ENCODE measurements at regions not wholly inside any gene's neighbourhood (a gene's known extent, or its start where the extent isn't known, plus 50 kb on each side); places are given as distances from the start of the nearest gene placed in this dataset.
A peak's percentile ranks its signal among the peaks of the same experiment; 100 is the strongest.

DNA sequence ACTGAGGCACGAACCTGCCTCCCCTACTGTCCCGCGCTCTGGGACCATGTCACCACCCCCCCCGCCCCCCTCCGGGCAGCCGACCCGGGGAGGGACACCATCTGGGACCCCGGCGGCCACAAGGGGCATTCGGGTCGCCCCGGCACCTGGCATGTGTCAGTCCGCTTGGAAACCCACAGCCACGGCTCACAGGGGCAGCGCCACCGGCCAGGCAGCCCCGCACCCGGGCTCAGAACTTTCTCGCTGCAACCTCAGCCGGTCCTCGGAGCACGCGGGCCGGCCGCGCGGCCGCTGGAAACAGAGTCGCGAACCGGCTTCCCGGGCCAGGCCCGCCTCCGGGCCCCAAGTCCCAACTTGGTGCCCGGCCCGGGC is 159.9 kb upstream of the GRK3 start:
- ATAC-seq (ENCODE audit: low read depth) (peak; percentile 6), DNase-seq (no peak)
- H3K23ac ChIP-seq (ENCODE audit: low read depth, low read length), result peak overlapping the region; percentile 49; the same call in 1 of the 2 replicates
- intact Hi-C loops (cut with micrococcal nuclease) (no loop called here), dilution Hi-C loops (cut with HindIII; ENCODE audit: low sequenced_read_pairs, unreplicated experiment) (no loop called here), in situ Hi-C loops (cut with MboI; ENCODE audit: low sequenced_read_pairs) (no loop called here)
- no peaks in the 10 kb centered on the region for H3K9me3 ChIP-seq (ENCODE audit: control insufficient read depth, insufficient read depth, low read length)
- H2BK15ac ChIP-seq (ENCODE audit: low read depth, low read length), result no peak overlapping the region
- peak overlapping the region; percentile 97 for H2AFZ ChIP-seq (replicated peaks; ENCODE audit: low read length, poor library complexity)
- TF ChIP-seq RFX5 (IDR thresholded peaks at IDR 0.05; ENCODE audit: low read depth, low read length) (no peak), CEBPB (IDR thresholded peaks at IDR 0.05; ENCODE audit: low read depth, low read length) (no peak), MAFK (IDR thresholded peaks at IDR 0.05; ENCODE audit: low read depth, low read length) (no peak), BHLHE40 (IDR thresholded peaks at IDR 0.05; ENCODE audit: low read depth, low read length) (no peak), NFE2L2 (IDR thresholded peaks at IDR 0.05; ENCODE audit: low read depth, low read length) (no peak), CHD1 (IDR thresholded peaks at IDR 0.05; ENCODE audit: low read depth, low read length) (0 out of 2 replicates have a peak, but pooled peaks have one; percentile 36), SMC3 (IDR thresholded peaks at IDR 0.05; ENCODE audit: low read depth, low read length) (no peak)
- TF ChIP-seq, protein P1, sequence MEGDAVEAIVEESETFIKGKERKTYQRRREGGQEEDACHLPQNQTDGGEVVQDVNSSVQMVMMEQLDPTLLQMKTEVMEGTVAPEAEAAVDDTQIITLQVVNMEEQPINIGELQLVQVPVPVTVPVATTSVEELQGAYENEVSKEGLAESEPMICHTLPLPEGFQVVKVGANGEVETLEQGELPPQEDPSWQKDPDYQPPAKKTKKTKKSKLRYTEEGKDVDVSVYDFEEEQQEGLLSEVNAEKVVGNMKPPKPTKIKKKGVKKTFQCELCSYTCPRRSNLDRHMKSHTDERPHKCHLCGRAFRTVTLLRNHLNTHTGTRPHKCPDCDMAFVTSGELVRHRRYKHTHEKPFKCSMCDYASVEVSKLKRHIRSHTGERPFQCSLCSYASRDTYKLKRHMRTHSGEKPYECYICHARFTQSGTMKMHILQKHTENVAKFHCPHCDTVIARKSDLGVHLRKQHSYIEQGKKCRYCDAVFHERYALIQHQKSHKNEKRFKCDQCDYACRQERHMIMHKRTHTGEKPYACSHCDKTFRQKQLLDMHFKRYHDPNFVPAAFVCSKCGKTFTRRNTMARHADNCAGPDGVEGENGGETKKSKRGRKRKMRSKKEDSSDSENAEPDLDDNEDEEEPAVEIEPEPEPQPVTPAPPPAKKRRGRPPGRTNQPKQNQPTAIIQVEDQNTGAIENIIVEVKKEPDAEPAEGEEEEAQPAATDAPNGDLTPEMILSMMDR (conservative IDR thresholded peaks at IDR 0.05; ENCODE audit: low read depth, low read length), result no peak
- TF ChIP-seq, protein P2, sequence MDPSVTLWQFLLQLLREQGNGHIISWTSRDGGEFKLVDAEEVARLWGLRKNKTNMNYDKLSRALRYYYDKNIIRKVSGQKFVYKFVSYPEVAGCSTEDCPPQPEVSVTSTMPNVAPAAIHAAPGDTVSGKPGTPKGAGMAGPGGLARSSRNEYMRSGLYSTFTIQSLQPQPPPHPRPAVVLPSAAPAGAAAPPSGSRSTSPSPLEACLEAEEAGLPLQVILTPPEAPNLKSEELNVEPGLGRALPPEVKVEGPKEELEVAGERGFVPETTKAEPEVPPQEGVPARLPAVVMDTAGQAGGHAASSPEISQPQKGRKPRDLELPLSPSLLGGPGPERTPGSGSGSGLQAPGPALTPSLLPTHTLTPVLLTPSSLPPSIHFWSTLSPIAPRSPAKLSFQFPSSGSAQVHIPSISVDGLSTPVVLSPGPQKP (IDR thresholded peaks at IDR 0.05; ENCODE audit: borderline replicate concordance, low read depth, low read length), result no peak
- peak overlapping the region; percentile 49 for H4K91ac ChIP-seq (ENCODE audit: insufficient read depth, low read depth, low read length)
- peak overlapping the region; percentile 63 for H2AK9ac ChIP-seq (replicated peaks; ENCODE audit: low read depth, low read length, poor library complexity)
- BruUV-seq (replicated peaks), result no TSS peak
- peak overlapping the region; percentile 93 for H3K4me3 ChIP-seq (ENCODE audit: insufficient read depth, low read depth, low read length)
- H4K5ac ChIP-seq (ENCODE audit: low read depth, low read length), result no peak overlapping the region
- H3K27me3 ChIP-seq (ENCODE audit: control insufficient read depth, insufficient read depth, low read length), result peaks cover 3% of the 10 kb centered on the region; the same call in 1 of the 2 replicates
- H3K27ac ChIP-seq (ENCODE audit: insufficient read depth, low read length), result peak overlapping the region; percentile 61
- CTCF ChIA-PET, result no interaction called here
- 0 out of 2 replicates have a peak overlapping the region, but pooled peaks have one; percentile 38 for H2AK5ac ChIP-seq (ENCODE audit: low read depth, low read length)
- peak overlapping the region; percentile 34 to 73; a peak in 2 of 4 replicates for H4K8ac ChIP-seq (ENCODE audit: low read depth in 2 of 2, low read length in 2 of 2)
- no peak overlapping the region for H3K56ac ChIP-seq (ENCODE audit: extremely low read depth, insufficient read depth, low read length)
- no peak overlapping the region for H3K14ac ChIP-seq (replicated peaks; ENCODE audit: low read depth, low read length)
- no peak overlapping the region for H3K18ac ChIP-seq (ENCODE audit: low read depth, low read length)
- no peak overlapping the region for H2BK120ac ChIP-seq (ENCODE audit: low read depth, low read length)
- no peak overlapping the region for H2BK20ac ChIP-seq (ENCODE audit: low read depth, low read length)
- H3K36me3 ChIP-seq (ENCODE audit: control insufficient read depth, insufficient read depth, low read length), result no peaks in the 10 kb centered on the region
- H3K79me1 ChIP-seq (ENCODE audit: low read depth in 1 of 2, low read length in 2 of 2), result peaks cover 30 to 54% of the 10 kb centered on the region in 2 experiments
- peak overlapping the region; percentile 70 for H3K9ac ChIP-seq (ENCODE audit: low read depth, low read length)
- WGBS, 2 experiments (ENCODE audit: extremely low coverage in 2 of 2, insufficient read length in 1 of 2), result 1% methylated on average over 23 of the region's 36 CpGs; no CpG with 5 or more reads in 1 of the 2 experiments
- H3K4me1 ChIP-seq (ENCODE audit: control insufficient read depth, insufficient read depth, low read length), result peaks cover 30% of the 10 kb centered on the region
- peaks cover 46% of the 10 kb centered on the region for H4K20me1 ChIP-seq (ENCODE audit: insufficient read depth, low read length)
- POLR2A ChIA-PET (ENCODE audit: unreplicated experiment), result no interaction called here
- peak overlapping the region; percentile 57; the same call in 1 of the 2 replicates for H3K4ac ChIP-seq (ENCODE audit: low read depth, low read length)
- no peak overlapping the region for H2BK5ac ChIP-seq (ENCODE audit: low read depth, low read length, poor library complexity, severe bottlenecking)
- peaks cover 29% of the 10 kb centered on the region; the same call in 1 of the 2 replicates for H3K9me1 ChIP-seq (ENCODE audit: insufficient read depth, low read length)
- H3K4me2 ChIP-seq (ENCODE audit: low read depth, low read length), result peak overlapping the region; percentile 82

All from IMR-90 (cell line).